DOHH2 (cell line): ENCODE measurements at regions not wholly inside any gene's neighbourhood (a gene's known extent, or its start where the extent isn't known, plus 50 kb on each side); places are given as distances from the start of the nearest gene placed in this dataset.

Source experiments
- H3F3A ChIP-seq: fragments of 200-600 bp; sonication (generic), shearing (Covaris generic); 2 replicates; pipeline ENCODE4 v1.6.0; 2016; ENCODE audit warnings: antibody characterized with exemption, mild to moderate bottlenecking; ENCODE audit not compliant: control insufficient read depth, insufficient read depth
- H3K27ac ChIP-seq: fragments of 200-600 bp; sonication (generic); 2 replicates; pipeline ENCODE4 v1.5.1; 2014; ENCODE audit warnings: low read depth, mild to moderate bottlenecking, low read length, moderate library complexity
- H3K27me3 ChIP-seq: fragments of 200-600 bp; sonication (generic); 2 replicates; pipeline ENCODE4 v1.6.1; 2014; ENCODE audit warnings: mild to moderate bottlenecking, low read length, mixed read lengths; ENCODE audit not compliant: control insufficient read depth
- H3K36me3 ChIP-seq: fragments of 200-600 bp; sonication (generic); 2 replicates; pipeline ENCODE4 v1.6.1; 2014; ENCODE audit warnings: mild to moderate bottlenecking, low read length, moderate library complexity, mixed read lengths; ENCODE audit not compliant: control insufficient read depth
- H3K4me1 ChIP-seq: fragments of 200-600 bp; sonication (generic); 2 replicates; pipeline ENCODE4 v1.6.1; 2014; ENCODE audit warnings: mild to moderate bottlenecking, low read length, mixed read lengths; ENCODE audit not compliant: control insufficient read depth
- H3K4me2 ChIP-seq: fragments of 200-600 bp; sonication (generic); 2 replicates; pipeline ENCODE4 v1.6.0; 2014; ENCODE audit warnings: mild to moderate bottlenecking, low read length, moderate library complexity
- H3K4me3 ChIP-seq: fragments of 200-600 bp; sonication (generic); 2 replicates; pipeline ENCODE4 v1.5.1; 2014; ENCODE audit warnings: mild to moderate bottlenecking, low read length, mixed read lengths
- H3K79me2 ChIP-seq: fragments of 200-600 bp; sonication (generic); 2 replicates; pipeline ENCODE4 v1.6.1; 2014; ENCODE audit warnings: mild to moderate bottlenecking, low read length, mixed read lengths; ENCODE audit not compliant: control insufficient read depth
- H3K9me2 ChIP-seq: fragments of 200-600 bp; sonication (generic); replicated peaks from 2 replicates; pipeline ENCODE4 v1.6.1; 2014; ENCODE audit warnings: mild to moderate bottlenecking, low read length, mixed read lengths; ENCODE audit not compliant: control insufficient read depth
- H3K9me3 ChIP-seq: fragments of 200-600 bp; sonication (generic); 2 replicates; pipeline ENCODE4 v1.6.1; 2014; ENCODE audit warnings: antibody characterized with exemption, low read length, mixed read lengths; ENCODE audit not compliant: control insufficient read depth, insufficient read depth
- H4K20me1 ChIP-seq: fragments of 200-600 bp; sonication (generic); 2 replicates; pipeline ENCODE4 v1.6.0; 2014; ENCODE audit warnings: low read depth, mild to moderate bottlenecking, antibody characterized with exemption, low read length, moderate library complexity; ENCODE audit not compliant: control insufficient read depth, insufficient read depth
- CTCF ChIP-seq: fragments of 200-600 bp; sonication (generic); IDR thresholded peaks from one replicate; pipeline ENCODE4 v1.5.1; 2014; ENCODE audit warnings: antibody characterized with exemption, mild to moderate bottlenecking, low read depth, low read length; ENCODE audit not compliant: poor library complexity, severe bottlenecking
- EZH2phosphoT487 ChIP-seq: fragments of 200-600 bp; sonication (generic); IDR thresholded peaks from 2 replicates; pipeline ENCODE4 v1.6.1; 2017; ENCODE audit warnings: borderline replicate concordance, mild to moderate bottlenecking, antibody characterized with exemption, low read length, moderate library complexity, mixed read lengths

DNA sequence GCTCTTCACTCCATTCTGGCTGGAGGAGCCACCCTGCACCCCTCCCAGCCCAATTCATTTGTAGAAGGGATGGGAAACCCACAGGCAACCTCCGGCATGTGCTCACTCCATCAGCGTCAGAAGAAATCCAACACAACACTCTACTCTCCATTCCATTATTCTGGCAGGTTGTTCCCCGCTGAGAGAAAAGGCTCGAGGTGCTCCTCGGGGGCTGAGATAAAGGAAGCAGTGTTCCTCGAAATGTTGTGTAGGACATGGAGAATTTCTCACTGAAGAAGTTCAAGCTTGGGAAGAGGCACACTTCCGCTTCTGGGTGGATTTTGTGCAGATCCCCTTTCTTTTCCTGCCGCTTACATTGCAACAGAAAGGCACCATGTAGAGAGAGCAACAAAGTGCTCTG, 355.0 kb upstream of the CFAP20DC start:
- no peak for TF ChIP-seq CTCF
- no peak for TF ChIP-seq EZH2phosphoT487
- Histone ChIP-seq H3K79me2 (no peaks in the 10 kb centered on the region), H3K9me2 (no peaks in the 10 kb centered on the region), H3K27ac (no peak overlapping the region), H3K27me3 (no peaks in the 10 kb centered on the region), H3K4me1 (no peaks in the 10 kb centered on the region), H3F3A (no peaks in the 10 kb centered on the region), H3K36me3 (no peaks in the 10 kb centered on the region), H3K4me3 (no peak overlapping the region), H3K4me2 (no peak overlapping the region), H3K9me3 (no peaks in the 10 kb centered on the region), H4K20me1 (no peaks in the 10 kb centered on the region)

GRCh38 chr3:59404064-59404463, 354.2 kb upstream of the CFAP20DC start:
- no peaks in the 10 kb centered on the region for H3F3A ChIP-seq
- H3K36me3 ChIP-seq: no peaks in the 10 kb centered on the region
- H3K27me3 ChIP-seq: no peaks in the 10 kb centered on the region
- H3K27ac ChIP-seq: no peak overlapping the region
- H3K9me2 ChIP-seq: no peaks in the 10 kb centered on the region
- H3K4me2 ChIP-seq: no peak overlapping the region
- no peak overlapping the region for H3K4me3 ChIP-seq
- TF ChIP-seq EZH2phosphoT487: no peak
- no peak for TF ChIP-seq CTCF
- no peaks in the 10 kb centered on the region for H3K4me1 ChIP-seq
- no peaks in the 10 kb centered on the region for H3K9me3 ChIP-seq
- H4K20me1 ChIP-seq: no peaks in the 10 kb centered on the region
- H3K79me2 ChIP-seq: no peaks in the 10 kb centered on the region

DNA sequence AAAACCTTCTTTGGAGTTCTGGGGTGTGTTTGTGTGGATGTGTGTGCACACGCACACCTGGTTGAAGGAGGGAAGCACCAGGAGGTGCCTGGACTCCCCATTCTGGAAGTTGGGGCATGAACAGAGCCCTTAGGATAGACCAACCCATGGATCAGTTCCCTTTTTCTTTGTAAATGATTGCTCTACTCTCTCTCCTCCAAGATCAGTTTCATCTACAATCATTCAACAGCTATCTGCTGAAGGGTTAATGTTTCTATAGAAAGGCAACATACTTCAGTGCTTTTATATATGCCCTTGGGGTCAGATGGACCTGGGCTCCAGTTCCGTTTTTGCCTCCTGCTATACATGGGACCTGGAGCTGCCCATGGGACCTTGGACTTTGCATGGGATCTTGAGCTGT, 352.1 kb upstream of the CFAP20DC start:
- H3K27ac ChIP-seq: no peak overlapping the region
- no peaks in the 10 kb centered on the region for H4K20me1 ChIP-seq
- H3F3A ChIP-seq: no peaks in the 10 kb centered on the region
- no peaks in the 10 kb centered on the region for H3K79me2 ChIP-seq
- no peaks in the 10 kb centered on the region for H3K36me3 ChIP-seq
- H3K27me3 ChIP-seq: no peaks in the 10 kb centered on the region
- H3K9me2 ChIP-seq: no peaks in the 10 kb centered on the region
- TF ChIP-seq CTCF: no peak
- TF ChIP-seq EZH2phosphoT487: no peak
- no peak overlapping the region for H3K4me3 ChIP-seq
- no peaks in the 10 kb centered on the region for H3K9me3 ChIP-seq
- H3K4me2 ChIP-seq: no peak overlapping the region
- H3K4me1 ChIP-seq: no peaks in the 10 kb centered on the region

GRCh38 chr3:59392116-59392515, 342.3 kb upstream of the CFAP20DC start:
- no peaks in the 10 kb centered on the region for H3K79me2 ChIP-seq
- TF ChIP-seq CTCF (no peak), EZH2phosphoT487 (no peak)

More at GRCh38 chr3:59392116-59392515, 342.3 kb upstream of the CFAP20DC start:
- no peaks in the 10 kb centered on the region for H4K20me1 ChIP-seq
- H3F3A ChIP-seq: no peaks in the 10 kb centered on the region
- no peaks in the 10 kb centered on the region for H3K27me3 ChIP-seq
- no peaks in the 10 kb centered on the region for H3K9me2 ChIP-seq
- H3K4me1 ChIP-seq: no peaks in the 10 kb centered on the region
- no peak overlapping the region for H3K4me3 ChIP-seq
- no peak overlapping the region for H3K4me2 ChIP-seq
- no peaks in the 10 kb centered on the region for H3K36me3 ChIP-seq
- no peak overlapping the region for H3K27ac ChIP-seq
- no peaks in the 10 kb centered on the region for H3K9me3 ChIP-seq
